SK-N-SH (cell line): ENCODE measurements at regions not wholly inside any gene's neighbourhood (a gene's known extent, or its start where the extent isn't known, plus 50 kb on each side); places are given as distances from the start of the nearest gene placed in this dataset.

Experiments
- JUND ChIP-seq: IDR thresholded peaks from 2 replicates; pipeline ENCODE4 v1.4.0; 2012
- RAD21 ChIP-seq: IDR thresholded peaks from 2 replicates; pipeline ENCODE4 v1.6.1; 2012; ENCODE audit warnings: mild to moderate bottlenecking, low read length

DNA sequence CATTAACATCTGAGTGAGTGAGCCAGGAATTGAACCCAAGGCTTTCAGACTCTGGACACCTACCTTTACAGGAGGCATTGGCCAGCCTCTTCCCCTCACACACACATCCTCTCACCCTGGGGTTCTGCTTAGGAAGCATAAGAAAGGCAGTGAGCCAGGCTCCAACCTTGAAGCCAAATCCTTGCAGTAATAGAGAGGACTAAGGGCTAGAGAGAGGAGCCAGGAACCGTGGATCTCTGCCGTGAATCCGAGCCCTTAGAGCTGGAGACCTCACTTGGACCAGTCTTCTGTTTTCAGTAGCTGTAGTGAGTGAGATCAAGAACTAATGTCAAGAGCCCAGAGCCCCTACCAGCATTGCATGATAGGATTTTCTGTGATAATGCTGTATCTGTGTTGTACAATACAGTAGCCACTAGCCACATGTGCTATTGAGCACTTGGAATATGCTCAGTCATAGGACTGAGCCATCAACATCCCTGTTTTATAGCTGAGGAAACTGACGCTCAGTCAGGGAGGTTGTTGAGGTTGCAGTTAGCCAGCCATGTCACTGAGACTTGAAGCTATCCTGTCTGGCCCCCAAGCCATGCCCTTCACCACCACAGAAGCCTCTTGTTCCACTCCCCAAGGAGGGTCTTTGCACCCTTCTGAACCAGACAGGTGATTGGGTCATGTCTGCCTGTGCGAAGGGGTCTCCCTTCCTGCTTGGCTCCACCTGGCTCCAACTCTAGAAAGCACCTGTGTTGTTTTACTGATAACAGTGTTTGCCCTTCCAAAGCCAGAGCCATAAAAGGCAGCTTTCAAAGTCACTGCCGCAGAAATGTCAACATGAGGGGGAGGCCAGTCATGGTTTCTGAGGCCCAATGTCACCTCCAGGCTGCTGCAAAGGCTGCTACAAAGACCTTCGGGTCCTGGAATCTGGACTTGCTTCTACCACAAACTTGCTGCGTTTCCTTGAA is 101.1 kb upstream of the JUN start:
- TF ChIP-seq RAD21: no peak
- TF ChIP-seq JUND: no peak
